HEK293 (cell line): ENCODE measurements at regions not wholly inside any gene's neighbourhood (a gene's known extent, or its start where the extent isn't known, plus 50 kb on each side); places are given as distances from the start of the nearest gene placed in this dataset.

Experiments used
- FEZF1 ChIP-seq: fragments of 450-650 bp; formaldehyde crosslinking; IDR thresholded peaks from 2 replicates; pipeline ENCODE4 v1.5.1; 2016; ENCODE audit warnings: missing biosample characterization, missing genetic modification characterization
- GFI1B ChIP-seq: fragments of 450-650 bp; formaldehyde crosslinking; IDR thresholded peaks from 2 replicates; pipeline ENCODE4 v1.5.1; 2016; ENCODE audit warnings: missing biosample characterization, missing genetic modification characterization
- GLI4 ChIP-seq: fragments of 450-650 bp; formaldehyde crosslinking; IDR thresholded peaks from 2 replicates; pipeline ENCODE4 v1.5.1; 2016; ENCODE audit warnings: missing biosample characterization, missing genetic modification characterization
- GLIS1 ChIP-seq: fragments of 450-650 bp; formaldehyde crosslinking; IDR thresholded peaks from 2 replicates; pipeline ENCODE4 v1.5.1; 2016; ENCODE audit warnings: missing biosample characterization, missing genetic modification characterization
- HOXA7 ChIP-seq: sonication (generic); formaldehyde crosslinking; IDR thresholded peaks from 2 replicates; pipeline ENCODE4 v1.8.1; 2022; ENCODE audit warnings: missing genetic modification reagents, borderline replicate concordance
- SP7 ChIP-seq: fragments of 450-650 bp; formaldehyde crosslinking; IDR thresholded peaks from 2 replicates; pipeline ENCODE4 v1.5.1; 2016; ENCODE audit warnings: missing biosample characterization, missing genetic modification characterization
- TCF7L2 ChIP-seq: IDR thresholded peaks from 2 replicates; pipeline ENCODE4 v1.6.1; 2011; ENCODE audit warnings: low read depth, mild to moderate bottlenecking, inconsistent platforms, low read length, moderate library complexity, borderline replicate concordance
- YY1 ChIP-seq: fragments of 450-650 bp; formaldehyde crosslinking; IDR thresholded peaks from 2 replicates; pipeline ENCODE4 v1.5.1; 2018; ENCODE audit warnings: missing biosample characterization, missing genetic modification characterization
- ZFP3 ChIP-seq: fragments of 450-650 bp; formaldehyde crosslinking; IDR thresholded peaks from 2 replicates; pipeline ENCODE4 v1.5.1; 2016; ENCODE audit warnings: low read depth, missing biosample characterization, missing genetic modification characterization
- ZFP69B ChIP-seq: fragments of 450-650 bp; formaldehyde crosslinking; IDR thresholded peaks from 2 replicates; pipeline ENCODE4 v1.5.1; 2016; ENCODE audit warnings: missing biosample characterization, missing genetic modification characterization
- ZNF10 ChIP-seq: fragments of 450-650 bp; formaldehyde crosslinking; IDR thresholded peaks from 2 replicates; pipeline ENCODE4 v1.5.1; 2017; ENCODE audit warnings: missing biosample characterization, missing genetic modification characterization
- ZNF138 ChIP-seq: fragments of 450-650 bp; formaldehyde crosslinking; IDR thresholded peaks from 2 replicates; pipeline ENCODE4 v1.5.1; 2016; ENCODE audit warnings: missing biosample characterization, missing genetic modification characterization, borderline replicate concordance
- ZNF155 ChIP-seq: fragments of 450-650 bp; formaldehyde crosslinking; IDR thresholded peaks from 2 replicates; pipeline ENCODE4 v1.5.1; 2016; ENCODE audit warnings: missing biosample characterization, missing genetic modification characterization
- ZNF19 ChIP-seq: fragments of 450-650 bp; formaldehyde crosslinking; IDR thresholded peaks from 2 replicates; pipeline ENCODE4; 2016; ENCODE audit warnings: missing biosample characterization, missing genetic modification characterization, low read depth
- ZNF223 ChIP-seq: fragments of 450-650 bp; formaldehyde crosslinking; IDR thresholded peaks from 2 replicates; pipeline ENCODE4 v1.5.1; 2016; ENCODE audit warnings: missing biosample characterization, missing genetic modification characterization
- ZNF239 ChIP-seq: fragments of 450-650 bp; formaldehyde crosslinking; IDR thresholded peaks from 2 replicates; pipeline ENCODE4 v1.5.1; 2016; ENCODE audit warnings: missing biosample characterization, missing genetic modification characterization
- ZNF341 ChIP-seq: fragments of 450-650 bp; formaldehyde crosslinking; IDR thresholded peaks from 2 replicates; pipeline ENCODE4; 2016; ENCODE audit warnings: low read depth, missing biosample characterization, missing genetic modification characterization
- ZNF354C ChIP-seq: fragments of 450-650 bp; formaldehyde crosslinking; IDR thresholded peaks from 2 replicates; pipeline ENCODE4 v1.5.1; 2016; ENCODE audit warnings: missing biosample characterization, missing genetic modification characterization, low read depth, borderline replicate concordance
- ZNF394 ChIP-seq: fragments of 450-650 bp; formaldehyde crosslinking; IDR thresholded peaks from 2 replicates; pipeline ENCODE4 v1.5.1; 2016; ENCODE audit warnings: missing biosample characterization, missing genetic modification characterization, mild to moderate bottlenecking, moderate library complexity, borderline replicate concordance
- ZNF423 ChIP-seq: fragments of 450-650 bp; formaldehyde crosslinking; IDR thresholded peaks from 2 replicates; pipeline ENCODE4 v1.5.1; 2016; ENCODE audit warnings: missing biosample characterization, missing genetic modification characterization
- ZNF433 ChIP-seq: fragments of 450-650 bp; formaldehyde crosslinking; IDR thresholded peaks from 2 replicates; pipeline ENCODE4 v1.5.1; 2016; ENCODE audit warnings: missing biosample characterization, missing genetic modification characterization, low read depth
- ZNF510 ChIP-seq: fragments of 450-650 bp; formaldehyde crosslinking; IDR thresholded peaks from 2 replicates; pipeline ENCODE4 v1.5.1; 2018; ENCODE audit warnings: mild to moderate bottlenecking, missing genetic modification characterization, missing biosample characterization; ENCODE audit not compliant: insufficient replicate concordance
- ZNF558 ChIP-seq: fragments of 450-650 bp; formaldehyde crosslinking; IDR thresholded peaks from 2 replicates; pipeline ENCODE4 v1.5.1; 2016; ENCODE audit warnings: missing biosample characterization, missing genetic modification characterization
- ZNF560 ChIP-seq: fragments of 450-650 bp; formaldehyde crosslinking; IDR thresholded peaks from 2 replicates; pipeline ENCODE4 v1.5.1; 2017; ENCODE audit warnings: missing biosample characterization, missing genetic modification characterization, borderline replicate concordance
- ZNF629 ChIP-seq: fragments of 450-650 bp; formaldehyde crosslinking; IDR thresholded peaks from 2 replicates; pipeline ENCODE4 v1.5.1; 2017; ENCODE audit warnings: missing biosample characterization, missing genetic modification characterization
- ZNF701 ChIP-seq: fragments of 450-650 bp; formaldehyde crosslinking; IDR thresholded peaks from 2 replicates; pipeline ENCODE4 v1.5.1; 2016; ENCODE audit warnings: missing biosample characterization, missing genetic modification characterization
- ZNF707 ChIP-seq: fragments of 450-650 bp; formaldehyde crosslinking; IDR thresholded peaks from 2 replicates; pipeline ENCODE4 v1.5.1; 2016; ENCODE audit warnings: missing biosample characterization, missing genetic modification characterization
- ZNF768 ChIP-seq: fragments of 450-650 bp; formaldehyde crosslinking; IDR thresholded peaks from 2 replicates; pipeline ENCODE4 v1.5.1; 2018; ENCODE audit warnings: missing biosample characterization, mild to moderate bottlenecking, missing genetic modification characterization
- ZNF837 ChIP-seq: fragments of 450-650 bp; formaldehyde crosslinking; IDR thresholded peaks from 2 replicates; pipeline ENCODE4 v1.5.1; 2016; ENCODE audit warnings: missing biosample characterization, missing genetic modification characterization
- ZXDB ChIP-seq: fragments of 450-650 bp; formaldehyde crosslinking; IDR thresholded peaks from 2 replicates; pipeline ENCODE4 v1.5.1; 2016; ENCODE audit warnings: missing biosample characterization, missing genetic modification characterization
- TF ChIP-seq, protein P1 (sequence below): fragments of 450-650 bp; formaldehyde crosslinking; IDR thresholded peaks from 2 replicates; pipeline ENCODE4 v1.5.1; 2016; ENCODE audit warnings: missing biosample characterization, missing genetic modification characterization
- TF ChIP-seq, protein P2 (sequence below): fragments of 450-650 bp; formaldehyde crosslinking; IDR thresholded peaks from 2 replicates; pipeline ENCODE4 v1.5.1; 2016; ENCODE audit warnings: missing biosample characterization, missing genetic modification characterization
- TF ChIP-seq, protein P3 (sequence below): fragments of 450-650 bp; formaldehyde crosslinking; IDR thresholded peaks from 2 replicates; pipeline ENCODE4 v1.5.1; 2017; ENCODE audit warnings: missing biosample characterization, missing genetic modification characterization
- TF ChIP-seq, protein P4 (sequence below): fragments of 450-650 bp; formaldehyde crosslinking; IDR thresholded peaks from 2 replicates; pipeline ENCODE4 v1.5.1; 2016; ENCODE audit warnings: missing biosample characterization, missing genetic modification characterization
- TF ChIP-seq, protein P5 (sequence below): fragments of 450-650 bp; formaldehyde crosslinking; IDR thresholded peaks from 2 replicates; pipeline ENCODE4 v1.5.1; 2016; ENCODE audit warnings: missing biosample characterization, missing genetic modification characterization

DNA sequence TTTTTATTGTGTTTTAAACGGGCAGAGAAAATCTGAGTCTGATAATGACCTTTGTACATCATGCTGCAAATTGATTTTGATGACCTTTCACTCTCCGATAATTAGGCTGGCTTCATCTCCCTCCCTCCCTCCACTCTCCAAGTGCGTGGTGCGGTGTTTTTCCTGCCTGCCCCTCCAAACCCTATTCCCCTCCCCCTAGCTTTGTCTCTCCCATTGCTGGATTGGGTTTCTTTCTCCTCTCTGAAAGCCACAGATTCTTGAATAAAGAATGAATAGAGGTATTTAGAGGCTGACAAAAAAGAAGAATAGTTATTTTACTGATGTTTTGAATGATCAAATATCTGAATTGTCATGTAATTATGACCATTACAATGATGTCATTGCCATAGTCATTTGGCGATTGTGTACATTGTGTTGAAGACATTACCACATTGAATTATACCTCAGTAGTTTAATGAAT, 571.1 kb upstream of the ZNF608 start (continued):
- TF ChIP-seq, protein P1, sequence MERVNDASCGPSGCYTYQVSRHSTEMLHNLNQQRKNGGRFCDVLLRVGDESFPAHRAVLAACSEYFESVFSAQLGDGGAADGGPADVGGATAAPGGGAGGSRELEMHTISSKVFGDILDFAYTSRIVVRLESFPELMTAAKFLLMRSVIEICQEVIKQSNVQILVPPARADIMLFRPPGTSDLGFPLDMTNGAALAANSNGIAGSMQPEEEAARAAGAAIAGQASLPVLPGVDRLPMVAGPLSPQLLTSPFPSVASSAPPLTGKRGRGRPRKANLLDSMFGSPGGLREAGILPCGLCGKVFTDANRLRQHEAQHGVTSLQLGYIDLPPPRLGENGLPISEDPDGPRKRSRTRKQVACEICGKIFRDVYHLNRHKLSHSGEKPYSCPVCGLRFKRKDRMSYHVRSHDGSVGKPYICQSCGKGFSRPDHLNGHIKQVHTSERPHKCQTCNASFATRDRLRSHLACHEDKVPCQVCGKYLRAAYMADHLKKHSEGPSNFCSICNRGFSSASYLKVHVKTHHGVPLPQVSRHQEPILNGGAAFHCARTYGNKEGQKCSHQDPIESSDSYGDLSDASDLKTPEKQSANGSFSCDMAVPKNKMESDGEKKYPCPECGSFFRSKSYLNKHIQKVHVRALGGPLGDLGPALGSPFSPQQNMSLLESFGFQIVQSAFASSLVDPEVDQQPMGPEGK (tag by site-specific recombination): peak; percentile 73
- no peak for TF ChIP-seq ZNF433 (tag by site-specific recombination)
- no peak for TF ChIP-seq ZNF138 (tag by site-specific recombination)
- TF ChIP-seq ZNF223 (tag by site-specific recombination): no peak
- TF ChIP-seq ZXDB (tag by site-specific recombination): no peak; the same call in 1 of the 2 replicates
- TF ChIP-seq ZNF560: no peak
- TF ChIP-seq ZNF423: no peak
- no peak for TF ChIP-seq ZNF510 (tag by site-specific recombination)
- no peak for TF ChIP-seq ZNF768 (tag by site-specific recombination)
- no peak for TF ChIP-seq GLIS1
- TF ChIP-seq, protein P2, sequence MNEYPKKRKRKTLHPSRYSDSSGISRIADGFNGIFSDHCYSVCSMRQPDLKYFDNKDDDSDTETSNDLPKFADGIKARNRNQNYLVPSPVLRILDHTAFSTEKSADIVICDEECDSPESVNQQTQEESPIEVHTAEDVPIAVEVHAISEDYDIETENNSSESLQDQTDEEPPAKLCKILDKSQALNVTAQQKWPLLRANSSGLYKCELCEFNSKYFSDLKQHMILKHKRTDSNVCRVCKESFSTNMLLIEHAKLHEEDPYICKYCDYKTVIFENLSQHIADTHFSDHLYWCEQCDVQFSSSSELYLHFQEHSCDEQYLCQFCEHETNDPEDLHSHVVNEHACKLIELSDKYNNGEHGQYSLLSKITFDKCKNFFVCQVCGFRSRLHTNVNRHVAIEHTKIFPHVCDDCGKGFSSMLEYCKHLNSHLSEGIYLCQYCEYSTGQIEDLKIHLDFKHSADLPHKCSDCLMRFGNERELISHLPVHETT (tag by site-specific recombination): 0 out of 2 replicates have a peak, but pooled peaks have one; percentile 51
- TF ChIP-seq ZNF155 (tag by site-specific recombination): no peak
- peak; percentile 65; the same call in 1 of the 2 replicates for TF ChIP-seq TCF7L2
- peak; percentile 34; the same call in 1 of the 2 replicates for TF ChIP-seq ZFP69B (tag by site-specific recombination)
- TF ChIP-seq YY1 (tag by site-specific recombination): no peak
- TF ChIP-seq, protein P3, sequence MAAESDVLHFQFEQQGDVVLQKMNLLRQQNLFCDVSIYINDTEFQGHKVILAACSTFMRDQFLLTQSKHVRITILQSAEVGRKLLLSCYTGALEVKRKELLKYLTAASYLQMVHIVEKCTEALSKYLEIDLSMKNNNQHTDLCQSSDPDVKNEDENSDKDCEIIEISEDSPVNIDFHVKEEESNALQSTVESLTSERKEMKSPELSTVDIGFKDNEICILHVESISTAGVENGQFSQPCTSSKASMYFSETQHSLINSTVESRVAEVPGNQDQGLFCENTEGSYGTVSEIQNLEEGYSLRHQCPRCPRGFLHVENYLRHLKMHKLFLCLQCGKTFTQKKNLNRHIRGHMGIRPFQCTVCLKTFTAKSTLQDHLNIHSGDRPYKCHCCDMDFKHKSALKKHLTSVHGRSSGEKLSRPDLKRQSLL: no peak
- TF ChIP-seq ZNF837 (tag by site-specific recombination): no peak
- TF ChIP-seq ZNF701 (tag by site-specific recombination): no peak
- TF ChIP-seq ZFP3 (tag by site-specific recombination): no peak
- no peak for TF ChIP-seq ZNF354C
- no peak for TF ChIP-seq ZNF10 (tag by site-specific recombination)
- TF ChIP-seq HOXA7 (CRISPR knock-in tag): no peak
- peak; percentile 31; the same call in 1 of the 2 replicates for TF ChIP-seq ZNF558 (tag by site-specific recombination)
- peak; percentile 64 for TF ChIP-seq ZNF341 (tag by site-specific recombination)
- TF ChIP-seq ZNF707 (tag by site-specific recombination): no peak
- no peak for TF ChIP-seq ZNF239 (tag by site-specific recombination)
- peak; percentile 5 for TF ChIP-seq FEZF1
- TF ChIP-seq ZNF19 (tag by site-specific recombination): no peak
- TF ChIP-seq, protein P4, sequence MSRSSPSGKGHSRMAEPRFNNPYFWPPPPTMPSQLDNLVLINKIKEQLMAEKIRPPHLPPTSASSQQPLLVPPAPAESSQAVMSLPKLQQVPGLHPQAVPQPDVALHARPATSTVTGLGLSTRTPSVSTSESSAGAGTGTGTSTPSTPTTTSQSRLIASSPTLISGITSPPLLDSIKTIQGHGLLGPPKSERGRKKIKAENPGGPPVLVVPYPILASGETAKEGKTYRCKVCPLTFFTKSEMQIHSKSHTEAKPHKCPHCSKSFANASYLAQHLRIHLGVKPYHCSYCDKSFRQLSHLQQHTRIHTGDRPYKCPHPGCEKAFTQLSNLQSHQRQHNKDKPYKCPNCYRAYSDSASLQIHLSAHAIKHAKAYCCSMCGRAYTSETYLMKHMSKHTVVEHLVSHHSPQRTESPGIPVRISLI (tag by site-specific recombination): peak; percentile 75
- TF ChIP-seq GLI4 (tag by site-specific recombination): no peak
- TF ChIP-seq SP7 (tag by site-specific recombination): peak; percentile 98
- TF ChIP-seq, protein P5, sequence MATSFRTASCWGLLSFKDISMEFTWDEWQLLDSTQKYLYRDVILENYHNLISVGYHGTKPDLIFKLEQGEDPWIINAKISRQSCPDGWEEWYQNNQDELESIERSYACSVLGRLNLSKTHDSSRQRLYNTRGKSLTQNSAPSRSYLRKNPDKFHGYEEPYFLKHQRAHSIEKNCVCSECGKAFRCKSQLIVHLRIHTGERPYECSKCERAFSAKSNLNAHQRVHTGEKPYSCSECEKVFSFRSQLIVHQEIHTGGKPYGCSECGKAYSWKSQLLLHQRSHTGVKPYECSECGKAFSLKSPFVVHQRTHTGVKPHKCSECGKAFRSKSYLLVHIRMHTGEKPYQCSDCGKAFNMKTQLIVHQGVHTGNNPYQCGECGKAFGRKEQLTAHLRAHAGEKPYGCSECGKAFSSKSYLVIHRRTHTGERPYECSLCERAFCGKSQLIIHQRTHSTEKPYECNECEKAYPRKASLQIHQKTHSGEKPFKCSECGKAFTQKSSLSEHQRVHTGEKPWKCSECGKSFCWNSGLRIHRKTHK (tag by site-specific recombination): no peak
- TF ChIP-seq ZNF629 (tag by site-specific recombination): peak; percentile 96
- no peak for TF ChIP-seq GFI1B (tag by site-specific recombination)
- peak; percentile 64 for TF ChIP-seq ZNF394 (tag by site-specific recombination)
